NCI-H146 (cell line): ENCODE measurements at regions not wholly inside any gene's neighbourhood (a gene's known extent, or its start where the extent isn't known, plus 50 kb on each side); places are given as distances from the start of the nearest gene placed in this dataset.
"Not testable (repeated sequence)": the region's sequence is repeated elsewhere in the genome, so short reads cannot be mapped to it uniquely, and the experiment has no call there.

Experiments used
- DNase-seq: peaks from one replicate; lab custom pipeline; 2025; lab: John Stamatoyannopoulos, UW

GRCh38 chr14:105903971-105904370 lies 377.6 kb downstream of the TMEM121 start:
- no peak for DNase-seq

GRCh38 chr14:105904379-105904778 lies 378.0 kb downstream of the TMEM121 start:
- no peak for DNase-seq

- no peak for DNase-seq
Observed at GRCh38 chr14:105905456-105905855, 379.1 kb downstream of the TMEM121 start.

GRCh38 chr14:105907276-105907675 lies 380.9 kb downstream of the TMEM121 start:
- no peak for DNase-seq

- no peak for DNase-seq
Observed at GRCh38 chr14:105908006-105908405, 381.6 kb downstream of the TMEM121 start.

- no peak for DNase-seq
Observed at GRCh38 chr14:105908481-105908911, 382.1 kb downstream of the TMEM121 start.

- DNase-seq: no peak
Observed at GRCh38 chr14:105909046-105909827, 382.9 kb downstream of the TMEM121 start.

- not testable (repeated sequence) for DNase-seq
Observed at GRCh38 chr14:105909828-105910120, 383.4 kb downstream of the TMEM121 start.

GRCh38 chr14:105910426-105910825 lies 384.0 kb downstream of the TMEM121 start:
- DNase-seq: no peak

GRCh38 chr14:105911006-105911847 lies 384.8 kb downstream of the TMEM121 start:
- no peak for DNase-seq

GRCh38 chr14:105911848-105912292 lies 385.5 kb downstream of the TMEM121 start:
- not testable (repeated sequence) for DNase-seq

- DNase-seq: no peak
Observed at GRCh38 chr14:105912641-105913180, 386.3 kb downstream of the TMEM121 start.

- no peak for DNase-seq
Observed at GRCh38 chr14:105913221-105913620, 386.8 kb downstream of the TMEM121 start.

GRCh38 chr14:105913861-105914260 lies 387.5 kb downstream of the TMEM121 start:
- DNase-seq: no peak

- DNase-seq: not testable (repeated sequence)
Observed at GRCh38 chr14:105914281-105914680, 387.9 kb downstream of the TMEM121 start.

- DNase-seq: no peak
Observed at GRCh38 chr14:105914738-105915385, 388.5 kb downstream of the TMEM121 start.

GRCh38 chr14:105915546-105915945 lies 389.2 kb downstream of the TMEM121 start:
- not testable (repeated sequence) for DNase-seq

GRCh38 chr14:105917136-105917932 lies 391.0 kb downstream of the TMEM121 start:
- DNase-seq: not testable (repeated sequence)

GRCh38 chr14:105917933-105918436 lies 391.6 kb downstream of the TMEM121 start:
- DNase-seq: no peak

GRCh38 chr14:105918496-105919262 lies 392.3 kb downstream of the TMEM121 start:
- DNase-seq: no peak
